ENCODE measurements at regions not wholly inside any gene's neighbourhood (a gene's known extent, or its start where the extent isn't known, plus 50 kb on each side); places are given as distances from the start of the nearest gene placed in this dataset.
"Not testable (repeated sequence)": the region's sequence is repeated elsewhere in the genome, so short reads cannot be mapped to it uniquely, and the experiment has no call there.

DNA sequence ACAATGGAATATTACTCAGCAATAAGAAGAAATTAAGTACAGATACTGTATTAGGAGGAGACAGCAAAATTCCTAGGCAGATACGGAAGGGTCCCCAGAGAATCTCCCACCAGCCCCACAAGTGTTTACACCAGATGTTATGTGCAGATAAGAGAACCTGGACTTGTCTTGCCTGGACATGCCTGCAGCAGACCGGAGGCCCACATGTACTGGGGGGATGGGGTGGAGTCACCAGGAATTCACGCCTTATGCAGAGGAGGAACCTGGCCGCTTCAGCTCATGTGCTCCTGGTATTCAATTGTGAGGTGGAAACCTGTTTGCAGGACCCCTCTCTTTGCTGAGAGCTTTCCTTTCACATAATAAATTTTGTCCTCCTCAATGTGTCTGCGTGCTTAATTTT is 586.3 kb upstream of the DEFB115 start:
- DNase-seq: not testable (repeated sequence)

DNA sequence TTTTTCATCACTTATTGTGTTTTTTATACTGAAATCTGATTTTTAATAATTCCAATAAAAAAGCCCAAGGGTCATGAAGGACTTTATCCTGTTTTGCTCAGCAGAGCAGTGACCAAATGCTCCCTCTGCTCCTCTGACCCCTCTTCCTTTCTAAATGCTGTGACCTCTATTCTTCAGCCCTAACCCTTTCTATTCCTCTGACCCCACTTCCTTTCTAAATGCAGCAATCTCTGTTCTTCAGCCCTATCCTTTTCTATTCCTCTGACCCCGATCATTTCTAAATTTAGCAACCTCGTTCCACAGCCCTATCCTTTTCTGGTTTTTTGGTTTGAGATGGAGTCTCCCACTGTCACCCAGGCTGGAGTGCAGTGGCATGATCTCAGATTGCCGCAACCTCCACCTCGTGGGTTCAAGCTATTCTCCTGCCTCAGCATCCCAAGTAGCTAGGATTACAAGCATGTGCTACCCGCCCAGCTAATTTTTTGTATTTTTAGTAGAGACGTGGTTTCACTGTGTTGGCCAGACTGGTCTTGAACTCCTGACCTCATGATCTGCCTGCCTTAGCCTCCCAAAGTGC is 581.4 kb upstream of the DEFB115 start:
- DNase-seq: not testable (repeated sequence)

- not testable (repeated sequence) for DNase-seq
These were observed 575.2 kb upstream of the DEFB115 start for GRCh38 chr20:30682236-30682635.

DNA sequence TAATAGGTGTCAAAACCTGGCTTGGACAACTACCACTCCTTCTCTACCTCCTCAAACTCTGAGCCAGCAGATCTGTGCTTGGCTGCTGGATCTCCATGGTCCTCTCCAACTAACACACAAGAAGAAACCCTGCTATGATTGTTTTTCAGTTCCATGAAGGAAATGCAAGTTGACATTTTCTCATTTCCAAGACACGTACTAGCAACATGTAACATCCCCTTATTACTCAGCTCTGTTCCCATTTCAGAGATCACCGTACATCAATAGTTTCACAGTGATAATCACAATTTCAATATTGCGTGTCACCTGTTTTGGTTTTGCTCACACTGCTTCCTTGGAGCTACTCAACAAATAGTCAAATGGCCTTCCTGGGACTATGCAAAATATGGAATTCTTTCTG is 544.6 kb upstream of the DEFB115 start:
- not testable (repeated sequence) for DNase-seq

DNA sequence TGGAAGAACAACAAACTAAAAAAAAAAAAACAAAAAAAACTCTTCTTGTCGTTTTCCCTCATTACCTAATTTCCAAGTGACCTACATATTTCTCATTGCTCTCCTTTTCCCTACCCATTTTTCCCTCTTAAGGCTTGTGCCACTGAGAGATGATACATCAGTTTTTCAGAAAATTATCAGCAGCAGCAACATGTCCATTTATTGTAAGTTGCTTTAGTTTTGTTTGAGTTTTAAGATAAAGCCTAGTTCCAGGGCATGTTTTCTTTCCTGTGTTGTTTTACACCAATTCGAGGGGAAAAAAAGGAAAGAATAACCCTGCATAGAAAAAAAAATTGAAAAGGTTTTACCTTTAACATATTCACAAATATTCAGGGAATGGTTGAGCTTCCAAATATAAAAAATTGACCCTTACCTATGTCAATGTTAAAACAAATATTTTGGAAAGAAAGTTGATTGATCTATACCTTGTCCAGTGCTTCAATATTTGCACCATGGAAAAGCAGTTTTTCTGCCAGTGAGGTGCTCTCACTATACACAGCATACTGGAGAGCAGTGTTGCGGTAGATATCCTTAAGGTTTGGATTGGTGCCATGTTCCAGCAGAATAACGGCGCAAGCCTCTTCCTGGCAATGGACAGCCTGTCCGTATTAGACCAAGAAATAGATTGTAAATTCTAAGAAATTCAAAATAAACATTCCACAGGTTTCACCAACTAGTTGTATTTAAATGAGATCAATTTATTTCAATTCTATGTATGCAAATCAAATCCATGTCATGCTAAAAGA is 537.9 kb upstream of the DEFB115 start:
- DNase-seq: not testable (repeated sequence)

GRCh38 chr20:30723511-30723910 is 534.0 kb upstream of the DEFB115 start:
- not testable (repeated sequence) for DNase-seq

- DNase-seq: not testable (repeated sequence)
These were observed 533.4 kb upstream of the DEFB115 start for GRCh38 chr20:30723934-30724687.

- DNase-seq: not testable (repeated sequence)
These were observed 532.8 kb upstream of the DEFB115 start for GRCh38 chr20:30724688-30725074.

DNA sequence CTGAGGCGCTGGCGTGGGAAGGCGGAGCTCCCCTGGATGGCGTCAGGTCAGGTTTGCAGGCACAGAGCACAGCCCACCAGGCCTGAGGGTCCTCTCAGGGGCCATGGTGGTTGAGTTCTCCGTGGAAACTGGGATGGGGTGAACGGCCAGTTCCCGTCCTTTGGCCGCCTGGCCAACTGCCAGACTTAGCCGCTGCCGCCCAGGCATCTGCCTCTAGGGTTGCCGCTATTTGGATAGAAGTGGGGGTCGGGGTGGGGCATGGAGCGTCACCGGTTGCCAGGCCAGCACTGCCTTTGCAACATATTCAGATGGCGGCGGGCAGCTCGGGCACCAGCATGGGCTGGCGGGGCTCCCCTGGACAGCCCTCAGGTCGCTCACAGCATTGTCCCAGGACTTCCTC is 532.3 kb upstream of the DEFB115 start:
- DNase-seq: not testable (repeated sequence)

DNA sequence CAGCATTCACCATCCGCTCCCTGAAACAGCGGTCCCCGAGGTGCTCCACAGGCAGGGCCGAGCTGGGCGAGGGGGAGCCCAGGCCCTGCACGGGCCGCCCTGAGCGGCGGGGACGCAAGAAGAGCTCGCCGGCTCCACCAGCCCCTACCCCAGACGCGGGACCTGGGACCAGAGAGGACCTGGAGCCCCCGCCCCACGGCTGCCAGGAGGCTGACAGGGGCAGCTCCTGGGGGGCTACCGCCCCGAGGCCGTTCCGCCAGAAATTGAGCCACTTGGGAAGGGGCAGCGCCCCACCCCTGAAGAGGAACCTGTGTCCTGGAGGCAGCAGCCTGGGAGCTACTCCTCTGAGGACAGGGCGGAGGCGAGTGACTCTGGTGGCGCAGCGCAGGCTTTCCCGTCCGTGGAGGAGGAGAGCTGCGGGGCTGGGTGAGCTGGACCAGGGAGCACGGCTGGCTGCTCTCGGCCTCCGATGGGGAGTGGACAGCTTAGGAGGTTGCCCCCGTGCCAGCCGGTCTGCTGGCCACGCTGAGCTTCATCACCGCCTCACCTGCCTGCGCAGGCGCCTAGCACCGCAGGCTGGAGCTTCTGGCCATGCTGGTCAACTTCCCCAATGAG is 529.1 kb upstream of the DEFB115 start:
- not testable (repeated sequence) for DNase-seq

All from NCI-H1105 (cell line).